Mesenchymal stem cell (in vitro differentiated cells and primary cell): ENCODE measurements at regions not wholly inside any gene's neighbourhood (a gene's known extent, or its start where the extent isn't known, plus 50 kb on each side); places are given as distances from the start of the nearest gene placed in this dataset.

ENCODE experiments used
- DNase-seq: peaks from one replicate; pipeline ENCODE4 v3.0.0-alpha.2; 2013
- H2AFZ ChIP-seq: one replicate; pipeline ENCODE4 v1.6.1; 2013; ENCODE audit warnings: low read depth, mild to moderate bottlenecking, control low read depth, inconsistent platforms, low read length, moderate library complexity
- H2AK5ac ChIP-seq: 2 replicates; pipeline ENCODE4 v1.6.1; 2013; ENCODE audit warnings: low read length, moderate library complexity, mild to moderate bottlenecking, inconsistent platforms; ENCODE audit not compliant: severe bottlenecking
- H2BK120ac ChIP-seq: one replicate; pipeline ENCODE4 v1.6.1; 2013; ENCODE audit warnings: low read depth, mild to moderate bottlenecking, inconsistent platforms, low read length, moderate library complexity
- H2BK12ac ChIP-seq, 2 experiments: one replicate each; pipeline ENCODE4 v1.6.1; 2013; ENCODE audit warnings: inconsistent platforms in 2 of 2, low read length in 2 of 2, mild to moderate bottlenecking in 2 of 2, moderate library complexity in 2 of 2, control low read depth in 1 of 2
- H2BK15ac ChIP-seq: one replicate; pipeline ENCODE4 v1.6.1; 2013; ENCODE audit warnings: mild to moderate bottlenecking, low read depth, inconsistent platforms; ENCODE audit not compliant: poor library complexity, severe bottlenecking
- H2BK5ac ChIP-seq: 2 replicates; pipeline ENCODE4 v1.6.1; 2013; ENCODE audit warnings: low read depth, mild to moderate bottlenecking, low read length, control low read depth, inconsistent platforms; ENCODE audit not compliant: poor library complexity, severe bottlenecking
- H3K14ac ChIP-seq, 2 experiments: one replicate each; pipeline ENCODE4 v1.6.1; 2013; ENCODE audit warnings: inconsistent platforms in 2 of 2, low read length in 2 of 2, control low read depth in 1 of 2, mild to moderate bottlenecking in 1 of 2, moderate library complexity in 1 of 2
- H3K18ac ChIP-seq, 2 experiments: one replicate each; pipeline ENCODE4 v1.6.1; 2013; ENCODE audit warnings: inconsistent platforms in 2 of 2, low read length in 2 of 2, control low read depth in 1 of 2, low read depth in 1 of 2, mild to moderate bottlenecking in 1 of 2
- H3K23ac ChIP-seq, 2 experiments: one replicate each; pipeline ENCODE4 v1.6.1; 2013; ENCODE audit warnings: inconsistent platforms in 2 of 2, low read length in 2 of 2, mild to moderate bottlenecking in 2 of 2, moderate library complexity in 2 of 2, control low read depth in 1 of 2
- H3K27ac ChIP-seq: 2 replicates; pipeline ENCODE4 v1.5.1; 2013; ENCODE audit warnings: mild to moderate bottlenecking, moderate library complexity, low read length, control low read depth, inconsistent platforms; ENCODE audit not compliant: poor library complexity, severe bottlenecking
- H3K27me3 ChIP-seq, 2 experiments: 2 replicates each; pipeline versions ENCODE4 v1.6.1 to v1.7.0; 2013; ENCODE audit warnings: low read length in 2 of 2, mild to moderate bottlenecking in 2 of 2, moderate library complexity in 2 of 2, control low read depth in 1 of 2, inconsistent platforms in 1 of 2; ENCODE audit not compliant: control insufficient read depth in 1 of 2, insufficient read depth in 1 of 2
- H3K36me3 ChIP-seq, 2 experiments: 2 replicates each; pipeline versions ENCODE4 v1.6.1 to v1.7.0; 2013; ENCODE audit warnings: low read length in 2 of 2, control low read depth in 1 of 2, inconsistent platforms in 1 of 2, low read depth in 1 of 2, mild to moderate bottlenecking in 1 of 2; ENCODE audit not compliant: insufficient read depth in 2 of 2, control insufficient read depth in 1 of 2
- H3K4ac ChIP-seq, 2 experiments: one replicate each; pipeline ENCODE4 v1.6.1; 2013; ENCODE audit warnings: inconsistent platforms in 2 of 2, low read length in 2 of 2, mild to moderate bottlenecking in 2 of 2, moderate library complexity in 2 of 2, control low read depth in 1 of 2, low read depth in 1 of 2
- H3K4me1 ChIP-seq: 2 replicates; pipeline ENCODE4 v1.6.1; 2013; ENCODE audit warnings: low read depth, low read length, control low read depth; ENCODE audit not compliant: control insufficient read depth, insufficient read depth
- H3K4me2 ChIP-seq: 2 replicates; pipeline ENCODE4 v1.6.1; 2013; ENCODE audit warnings: low read length, mild to moderate bottlenecking, inconsistent platforms; ENCODE audit not compliant: poor library complexity, severe bottlenecking
- H3K4me3 ChIP-seq, 2 experiments: 2 replicates each; pipeline versions ENCODE4 v1.5.1 to v1.7.0; 2013; ENCODE audit warnings: low read length in 2 of 2, mild to moderate bottlenecking in 2 of 2, control low read depth in 1 of 2, low read depth in 1 of 2; ENCODE audit not compliant: insufficient read depth in 1 of 2
- H3K79me1 ChIP-seq: replicated peaks from 2 replicates; pipeline ENCODE4 v1.6.1; 2013; ENCODE audit warnings: mild to moderate bottlenecking, control low read depth, low read length, inconsistent platforms; ENCODE audit not compliant: poor library complexity, severe bottlenecking
- H3K9ac ChIP-seq: 2 replicates; pipeline ENCODE4 v1.7.0; 2013; ENCODE audit warnings: mild to moderate bottlenecking, low read length, moderate library complexity
- H3K9me3 ChIP-seq: 2 replicates; pipeline ENCODE4 v1.7.0; 2013; ENCODE audit warnings: mild to moderate bottlenecking, low read length; ENCODE audit not compliant: control insufficient read depth
- H4K8ac ChIP-seq: one replicate; pipeline ENCODE4 v1.6.1; 2013; ENCODE audit warnings: inconsistent platforms, mild to moderate bottlenecking, low read length, moderate library complexity
- H4K91ac ChIP-seq: one replicate; pipeline ENCODE4 v1.6.1; 2013; ENCODE audit warnings: mild to moderate bottlenecking, low read length, inconsistent platforms
- WGBS: methylation state at CpG from one replicate; pipeline ENCODE4 v1.1.7; 2013; ENCODE audit warnings: mixed read lengths; 5-methylcytosine and 5-hydroxymethylcytosine counted together

- DNase-seq: no peak
- Histone ChIP-seq H4K91ac (no peak overlapping the region), H3K23ac (no peak overlapping the region), H3K14ac (no peak overlapping the region), H3K4me2 (no peak overlapping the region), H3K4me1 (no peaks in the 10 kb centered on the region), H3K9ac (no peak overlapping the region), H2BK5ac (no peak overlapping the region), H3K27ac (no peak overlapping the region), H3K4ac (no peak overlapping the region), H2BK12ac (no peak overlapping the region), H2BK120ac (no peak overlapping the region), H4K8ac (no peak overlapping the region), H3K36me3 (no peaks in the 10 kb centered on the region), H3K79me1 (no peaks in the 10 kb centered on the region), H3K9me3 (peaks cover 9% of the 10 kb centered on the region), H3K27me3 (no peaks in the 10 kb centered on the region), H2AK5ac (no peak overlapping the region), H3K18ac (no peak overlapping the region), H2AFZ (no peak overlapping the region), H3K4me3 (no peak overlapping the region), H2BK15ac (no peak overlapping the region)
Observed at GRCh38 chr22:47858773-47859306, 1096.4 kb downstream of the TBC1D22A start.

- Histone ChIP-seq H3K4me2 (no peak overlapping the region), H3K79me1 (no peaks in the 10 kb centered on the region), H2BK120ac (no peak overlapping the region), H3K18ac (no peak overlapping the region), H3K9me3 (peaks cover 6% of the 10 kb centered on the region), H3K23ac (no peak overlapping the region), H3K4me3 (no peak overlapping the region), H3K14ac (no peak overlapping the region), H4K91ac (no peak overlapping the region), H2BK15ac (no peak overlapping the region), H2AK5ac (no peak overlapping the region), H4K8ac (no peak overlapping the region), H2BK12ac (no peak overlapping the region), H3K4ac (no peak overlapping the region), H3K4me1 (no peaks in the 10 kb centered on the region), H3K27ac (no peak overlapping the region), H3K9ac (no peak overlapping the region), H2BK5ac (no peak overlapping the region), H3K36me3 (no peaks in the 10 kb centered on the region), H3K27me3 (no peaks in the 10 kb centered on the region), H2AFZ (no peak overlapping the region)
- no peak for DNase-seq
- 74% methylated on average over 4 of the region's 4 CpGs for WGBS
Observed at GRCh38 chr22:47854680-47855079, 1092.2 kb downstream of the TBC1D22A start.

- H3K18ac ChIP-seq: no peak overlapping the region
- WGBS: 91% methylated on average over 5 of the region's 5 CpGs
- peaks cover 6% of the 10 kb centered on the region for H3K9me3 ChIP-seq
Observed at GRCh38 chr22:47854251-47854650, 1091.8 kb downstream of the TBC1D22A start.

GRCh38 chr22:47853750-47854149, 1091.3 kb downstream of the TBC1D22A start:
- 64% methylated on average over 3 of the region's 3 CpGs for WGBS
- Histone ChIP-seq H3K4me2 (no peak overlapping the region), H3K23ac (no peak overlapping the region), H2AK5ac (no peak overlapping the region), H3K27ac (no peak overlapping the region), H3K4ac (no peak overlapping the region), H4K91ac (no peak overlapping the region), H3K4me3 (no peak overlapping the region), H2BK12ac (no peak overlapping the region), H3K79me1 (no peaks in the 10 kb centered on the region), H3K14ac (no peak overlapping the region), H2BK120ac (no peak overlapping the region), H3K9me3 (peaks cover 6% of the 10 kb centered on the region), H3K4me1 (no peaks in the 10 kb centered on the region), H2BK5ac (no peak overlapping the region), H4K8ac (no peak overlapping the region), H2AFZ (no peak overlapping the region), H2BK15ac (no peak overlapping the region), H3K27me3 (no peaks in the 10 kb centered on the region), H3K9ac (no peak overlapping the region), H3K36me3 (no peaks in the 10 kb centered on the region), H3K18ac (no peak overlapping the region)
- DNase-seq: no peak

More at GRCh38 chr22:47854251-47854650, 1091.8 kb downstream of the TBC1D22A start:
- no peaks in the 10 kb centered on the region for H3K4me1 ChIP-seq
- no peak overlapping the region for H2AK5ac ChIP-seq
- no peaks in the 10 kb centered on the region for H3K79me1 ChIP-seq
- no peak overlapping the region for H4K8ac ChIP-seq
- no peak overlapping the region for H3K4me2 ChIP-seq
- no peak overlapping the region for H3K4me3 ChIP-seq
- no peak overlapping the region for H2BK12ac ChIP-seq
- H2AFZ ChIP-seq: no peak overlapping the region
- no peak overlapping the region for H2BK120ac ChIP-seq
- no peaks in the 10 kb centered on the region for H3K36me3 ChIP-seq
- no peaks in the 10 kb centered on the region for H3K27me3 ChIP-seq
- no peak overlapping the region for H3K14ac ChIP-seq
- no peak overlapping the region for H4K91ac ChIP-seq
- no peak for DNase-seq
- no peak overlapping the region for H3K4ac ChIP-seq
- no peak overlapping the region for H2BK15ac ChIP-seq
- H3K9ac ChIP-seq: no peak overlapping the region
- H3K27ac ChIP-seq: no peak overlapping the region
- no peak overlapping the region for H3K23ac ChIP-seq
- no peak overlapping the region for H2BK5ac ChIP-seq
